NCI-H82 (cell line): ENCODE measurements at regions not wholly inside any gene's neighbourhood (a gene's known extent, or its start where the extent isn't known, plus 50 kb on each side); places are given as distances from the start of the nearest gene placed in this dataset.

Source experiments
- DNase-seq: peaks from one replicate; lab custom pipeline; 2025; lab: John Stamatoyannopoulos, UW

DNA sequence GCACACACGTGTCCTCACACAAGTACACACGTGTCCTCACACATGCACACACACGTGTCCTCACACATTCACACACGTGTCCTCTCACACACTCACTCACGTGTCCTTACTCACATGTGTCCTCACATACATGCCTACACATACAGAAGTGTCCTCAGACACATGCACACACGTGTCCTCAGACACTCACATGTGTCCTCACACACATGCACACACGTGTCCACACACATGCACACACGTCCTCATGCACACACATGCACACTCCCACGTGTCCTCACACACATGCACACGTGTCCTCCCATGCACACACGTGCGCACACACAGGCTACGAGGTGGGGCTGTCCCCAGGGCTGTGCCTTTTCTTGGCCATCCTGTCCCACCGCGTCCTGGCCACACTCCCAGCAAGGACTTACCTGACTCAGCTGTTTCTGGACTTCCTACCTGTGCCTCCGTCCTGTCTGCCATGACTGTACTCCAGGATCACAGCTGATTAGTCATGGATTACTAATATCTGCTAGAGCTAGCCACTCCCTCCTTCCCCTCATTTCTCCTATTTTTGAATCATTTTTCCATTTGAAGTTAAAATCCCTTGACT is 990.2 kb downstream of the BRD1 start:
- no peak for DNase-seq

DNA sequence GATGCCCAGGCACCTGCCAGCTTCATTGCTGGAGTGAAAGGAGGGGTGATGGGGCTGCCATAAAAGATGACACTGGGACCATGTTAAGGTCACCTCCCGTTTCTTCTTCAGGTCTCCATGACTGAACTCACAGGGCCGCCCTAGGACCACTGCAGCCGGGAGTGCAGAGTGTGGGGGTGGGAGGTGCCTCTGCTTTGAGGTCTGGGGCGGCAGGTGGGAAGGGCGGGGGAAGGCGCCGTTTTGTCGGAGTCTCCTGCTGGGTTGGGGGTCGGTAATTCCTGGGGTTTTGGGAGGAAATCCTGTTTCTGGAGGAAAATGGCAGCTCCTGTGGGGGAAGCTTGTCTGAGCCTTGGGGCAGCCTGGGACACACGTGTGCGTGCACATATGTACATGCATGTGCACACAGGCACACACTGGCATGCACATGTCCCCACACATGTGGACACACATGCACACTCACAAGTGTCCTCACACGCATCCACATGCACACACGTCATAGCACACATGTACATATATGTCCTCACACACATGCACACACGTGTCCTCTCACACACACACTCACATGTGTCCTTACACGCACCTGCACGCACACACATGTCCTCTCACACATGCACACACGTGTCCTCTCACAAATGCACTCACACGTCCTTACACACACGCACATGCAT is 990.9 kb downstream of the BRD1 start:
- DNase-seq: no peak

GRCh38 chr22:48835857-48836672 is 991.6 kb downstream of the BRD1 start:
- no peak for DNase-seq

- no peak for DNase-seq
Measured at GRCh38 chr22:48835364-48835763, 992.3 kb downstream of the BRD1 start.

DNA sequence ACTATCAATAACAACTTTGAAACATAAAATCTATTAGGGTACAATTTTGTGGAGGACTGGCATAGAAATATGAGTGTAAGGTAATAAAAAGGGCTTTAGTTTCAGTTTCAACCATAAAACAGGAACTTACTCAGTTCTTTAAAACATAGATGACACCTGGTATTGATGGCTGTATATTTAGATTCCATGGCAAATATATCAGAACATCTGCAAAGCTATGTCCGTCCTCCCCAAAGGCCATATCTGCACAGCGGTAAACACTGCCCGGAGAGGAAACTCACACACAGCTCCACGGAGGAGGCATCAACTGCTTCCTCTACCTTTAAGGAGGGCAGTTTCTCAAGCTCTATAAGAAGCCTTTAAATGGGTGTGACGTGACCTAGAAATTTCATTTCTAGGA is 993.3 kb downstream of the BRD1 start:
- DNase-seq: no peak

- no peak for DNase-seq
Measured at GRCh38 chr22:48832592-48832991, 995.1 kb downstream of the BRD1 start.

- DNase-seq: no peak
Measured at GRCh38 chr22:48829908-48830307, 997.8 kb downstream of the BRD1 start.

DNA sequence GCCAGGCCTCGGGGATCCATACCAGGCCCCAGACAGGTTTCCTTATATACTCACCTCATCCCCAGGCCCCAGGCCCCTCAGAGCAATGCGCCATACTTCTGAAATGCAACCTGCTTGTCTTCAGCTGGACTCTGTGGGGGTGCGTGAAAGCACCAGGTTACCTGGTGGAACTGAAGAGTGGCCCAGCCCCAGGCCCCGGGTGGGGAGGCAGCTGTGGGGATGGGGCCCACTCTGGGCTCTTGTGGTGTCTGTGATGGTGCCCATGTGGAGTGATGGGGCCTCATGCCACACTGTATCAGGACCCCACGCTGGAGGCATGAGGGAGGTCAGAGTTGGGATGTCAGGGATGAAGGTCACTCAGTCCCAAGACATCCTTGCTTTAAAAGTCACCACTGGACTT is 999.0 kb downstream of the BRD1 start:
- no peak for DNase-seq

DNA sequence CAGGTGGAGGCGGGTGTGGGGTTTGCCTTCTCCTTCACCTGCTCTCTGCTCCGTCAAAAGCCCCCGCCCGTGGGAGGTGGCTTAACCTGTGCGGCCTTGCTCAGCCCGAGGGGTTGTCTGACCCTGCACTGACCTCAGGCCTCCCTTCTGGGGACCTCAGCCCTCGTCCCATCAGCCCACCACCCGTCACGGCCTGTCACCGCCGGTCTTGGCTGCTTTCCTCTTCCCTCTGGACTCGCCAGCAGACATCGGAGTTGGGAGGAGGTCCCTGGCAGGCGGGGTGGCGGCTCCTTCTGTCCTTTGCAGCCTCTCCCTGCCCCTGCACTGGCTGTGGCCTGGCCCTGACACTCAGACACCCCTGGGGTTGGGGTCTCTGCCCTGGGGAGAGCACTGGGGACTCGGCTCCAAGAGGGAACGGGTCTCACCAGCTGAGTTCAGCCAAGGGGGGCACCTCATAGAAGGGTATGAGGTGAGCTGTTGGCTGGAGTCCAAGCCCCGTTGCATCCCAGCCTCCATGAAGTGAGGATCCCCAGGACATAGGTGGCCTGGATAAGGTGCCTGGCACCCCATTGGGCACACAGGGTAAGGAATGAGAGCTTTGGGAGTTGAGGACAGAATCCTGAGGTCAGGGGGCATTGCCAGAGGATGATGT is 999.6 kb downstream of the BRD1 start:
- no peak for DNase-seq

DNA sequence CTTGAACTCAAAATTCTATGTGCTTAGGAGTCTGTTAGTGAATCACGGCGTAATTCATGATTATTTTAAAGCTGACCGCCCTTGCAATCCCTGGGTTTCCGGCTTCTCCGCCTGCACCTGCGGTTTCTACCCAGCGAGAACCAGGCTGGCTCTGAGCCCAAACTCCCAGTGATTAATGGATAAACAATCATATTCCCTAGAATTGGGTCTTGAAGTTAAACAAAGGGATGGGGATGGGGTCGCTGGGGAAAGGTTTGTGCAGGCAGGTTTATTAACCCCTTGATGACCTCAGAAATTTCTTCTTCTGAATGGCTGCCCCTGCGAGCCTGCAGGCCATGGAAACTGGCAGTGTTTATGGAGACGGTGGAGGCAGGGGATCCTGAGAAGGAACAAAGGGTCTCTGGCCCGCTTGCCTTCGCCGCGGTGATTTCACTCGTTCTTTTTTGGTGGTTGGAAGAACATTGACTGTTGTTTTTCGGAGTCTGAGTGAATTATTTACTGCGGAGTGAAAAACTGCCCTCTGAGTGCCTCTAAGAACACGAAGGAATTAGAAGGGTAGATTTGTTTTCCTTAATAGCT is 1000.3 kb downstream of the BRD1 start:
- no peak for DNase-seq

DNA sequence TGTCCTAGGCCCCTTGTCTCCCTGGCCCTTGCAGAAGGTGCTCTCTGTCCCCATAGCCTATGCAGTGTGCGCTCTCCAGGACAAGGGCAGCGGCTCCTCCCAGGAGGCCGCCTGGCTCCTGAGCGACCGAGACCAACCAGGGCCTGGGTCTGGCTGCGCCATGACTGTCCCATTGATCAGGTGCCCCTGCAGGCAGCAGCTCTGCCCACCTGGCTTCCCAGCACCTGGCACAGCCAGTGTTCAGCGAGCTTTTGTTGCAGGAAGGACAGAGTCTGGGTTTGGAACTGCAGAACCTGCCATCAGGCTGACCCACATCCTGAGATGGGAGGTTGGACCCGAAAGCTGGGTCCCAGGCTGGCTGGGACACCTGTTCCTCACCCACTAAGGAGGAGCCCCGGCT is 1001.1 kb downstream of the BRD1 start:
- no peak for DNase-seq

DNA sequence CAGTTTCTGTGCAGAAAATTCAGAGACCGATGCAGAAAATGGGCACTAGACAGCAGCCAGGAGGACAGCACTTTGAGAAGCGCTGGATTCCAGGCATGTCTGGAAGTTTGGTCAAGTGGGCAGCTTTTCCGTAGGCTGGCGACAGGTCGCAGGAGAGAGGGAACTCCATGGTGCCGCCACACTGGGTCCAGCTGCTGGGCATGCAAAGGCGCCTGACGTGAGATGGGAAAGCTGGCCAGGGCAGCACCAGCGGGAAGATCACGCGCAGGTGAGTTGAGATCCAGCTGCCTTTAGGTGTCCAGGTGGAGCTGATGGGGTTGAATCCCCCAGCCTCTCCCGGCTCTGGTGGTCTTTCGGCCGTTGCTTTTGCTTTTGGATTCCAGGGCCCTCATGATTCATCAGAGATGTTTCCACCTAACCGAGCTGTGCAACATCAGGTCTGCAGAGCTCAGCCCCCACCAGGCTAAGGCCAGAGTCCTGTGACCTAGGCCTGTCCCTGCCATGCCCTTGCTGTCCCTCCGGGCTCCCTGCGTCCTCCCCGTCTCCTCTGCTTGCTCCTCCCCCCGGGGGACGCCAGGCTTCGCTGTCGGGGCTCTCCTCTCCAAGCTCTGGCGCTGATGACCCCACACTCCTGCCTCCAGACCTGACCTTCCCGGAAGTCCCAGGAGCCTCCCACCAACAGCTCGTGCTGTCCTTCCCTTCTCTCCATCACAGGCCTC is 1001.7 kb downstream of the BRD1 start:
- no peak for DNase-seq

GRCh38 chr22:48824712-48825651 is 1002.7 kb downstream of the BRD1 start:
- no peak for DNase-seq

DNA sequence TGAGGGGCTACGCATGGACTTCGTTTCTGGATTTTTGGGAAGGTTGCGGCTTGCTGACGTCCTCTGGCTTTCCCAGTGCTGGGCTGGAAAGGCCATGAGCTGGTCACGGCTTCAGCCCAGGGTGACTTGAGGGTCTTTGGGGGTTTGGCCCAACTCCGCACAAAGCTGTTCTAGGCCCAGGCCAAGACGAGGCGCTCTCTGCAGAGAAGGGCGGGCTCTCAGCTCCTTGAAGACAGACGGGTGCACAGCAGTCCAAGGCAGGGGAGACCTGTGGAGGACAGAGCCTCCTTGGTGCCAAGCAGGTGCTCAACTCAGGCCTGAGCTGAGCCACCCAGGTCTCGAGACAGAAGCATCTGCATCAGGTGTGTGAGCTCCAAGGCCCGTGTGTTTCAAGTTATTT is 1003.7 kb downstream of the BRD1 start:
- DNase-seq: no peak

- no peak for DNase-seq
Measured at GRCh38 chr22:48822278-48823233, 1005.1 kb downstream of the BRD1 start.

GRCh38 chr22:48821727-48822126 is 1005.9 kb downstream of the BRD1 start:
- no peak for DNase-seq

DNA sequence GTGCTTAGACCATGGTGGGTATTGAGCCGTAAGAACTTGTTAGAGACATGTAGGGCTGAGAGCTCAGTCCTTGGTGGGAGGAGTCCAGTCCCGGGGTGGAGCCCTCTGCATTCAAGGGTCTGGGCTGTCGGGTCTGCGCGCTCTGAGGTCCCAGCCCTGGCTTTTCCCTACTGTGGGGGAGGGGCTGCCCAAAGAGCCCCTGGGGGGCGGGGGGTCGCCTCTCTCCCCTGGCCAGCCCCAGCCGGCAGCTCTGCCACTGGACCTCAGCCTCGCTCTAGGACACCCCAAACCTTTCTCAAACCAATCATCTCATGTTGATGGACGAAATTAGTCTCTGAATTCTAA is 1006.4 kb downstream of the BRD1 start:
- DNase-seq: no peak

- DNase-seq: no peak
Measured at GRCh38 chr22:48820481-48821345, 1007.0 kb downstream of the BRD1 start.

- no peak for DNase-seq
Measured at GRCh38 chr22:48819961-48820360, 1007.7 kb downstream of the BRD1 start.
